ENCODE measurements at regions not wholly inside any gene's neighbourhood (a gene's known extent, or its start where the extent isn't known, plus 50 kb on each side); places are given as distances from the start of the nearest gene placed in this dataset.
"Not testable (repeated sequence)": the region's sequence is repeated elsewhere in the genome, so short reads cannot be mapped to it uniquely, and the experiment has no call there.

DNA sequence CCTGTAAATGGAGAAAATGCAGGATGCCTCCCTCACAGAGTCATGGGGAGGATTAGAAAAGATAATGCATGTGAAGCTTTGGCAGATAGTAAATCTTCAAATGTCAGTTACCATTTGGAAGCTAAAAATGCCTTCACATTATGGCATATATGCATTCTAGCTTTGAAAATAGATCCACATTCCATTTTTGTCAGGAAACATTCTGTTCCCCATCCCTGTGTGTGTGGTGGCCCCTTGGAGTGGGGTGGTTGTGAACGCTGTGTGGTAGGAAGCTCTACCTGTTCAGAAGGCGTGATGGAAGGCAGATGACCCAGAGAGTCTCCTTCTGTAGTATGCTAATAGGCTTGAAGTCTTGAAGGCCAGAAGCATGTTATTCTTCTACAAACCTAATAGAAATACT is 242.0 kb downstream of the HAPSTR1 start:
- FAIRE-seq: no peak
- DNase-seq (ENCODE audit: insufficient read length): no peak
- TF ChIP-seq POLR2AphosphoS5 (IDR thresholded peaks at IDR 0.05; ENCODE audit: low read depth, low read length): no peak
- TF ChIP-seq TAF1 (IDR thresholded peaks at IDR 0.05; ENCODE audit: borderline replicate concordance, low read depth, low read length): no peak
- no peak for TF ChIP-seq POLR2A (IDR thresholded peaks at IDR 0.05; ENCODE audit: low read depth, low read length)

DNA sequence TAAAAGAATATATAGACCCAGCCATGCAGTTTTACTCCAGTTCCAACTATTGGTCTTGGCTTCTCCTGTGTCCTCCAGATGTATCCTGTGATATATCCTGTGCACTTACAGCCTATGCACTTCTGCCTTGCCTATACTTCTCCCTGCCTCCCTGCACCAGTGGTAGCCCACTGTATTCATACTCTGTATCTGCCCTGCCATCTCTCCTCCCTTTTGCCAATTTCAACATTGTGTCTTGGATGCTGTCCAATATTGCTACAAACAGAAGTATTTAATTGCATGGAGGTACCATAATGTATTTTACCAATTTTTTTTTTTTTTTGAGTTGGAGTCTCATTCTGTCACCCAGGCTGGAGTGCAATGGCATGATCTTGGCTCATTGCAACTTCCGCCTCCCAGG is 242.7 kb downstream of the HAPSTR1 start:
- no peak for DNase-seq (ENCODE audit: insufficient read length)
- FAIRE-seq: no peak
- no peak for TF ChIP-seq POLR2AphosphoS5 (IDR thresholded peaks at IDR 0.05; ENCODE audit: low read depth, low read length)
- no peak for TF ChIP-seq TAF1 (IDR thresholded peaks at IDR 0.05; ENCODE audit: borderline replicate concordance, low read depth, low read length)
- TF ChIP-seq POLR2A (IDR thresholded peaks at IDR 0.05; ENCODE audit: low read depth, low read length): no peak

GRCh38 chr16:9337308-9338032 is 246.0 kb downstream of the HAPSTR1 start:
- no peak for FAIRE-seq
- no peak for DNase-seq (ENCODE audit: insufficient read length)
- TF ChIP-seq TAF1 (IDR thresholded peaks at IDR 0.05; ENCODE audit: borderline replicate concordance, low read depth, low read length): no peak
- TF ChIP-seq POLR2AphosphoS5 (IDR thresholded peaks at IDR 0.05; ENCODE audit: low read depth, low read length): no peak
- no peak for TF ChIP-seq POLR2A (IDR thresholded peaks at IDR 0.05; ENCODE audit: low read depth, low read length)

GRCh38 chr16:9338068-9338467 is 246.6 kb downstream of the HAPSTR1 start:
- TF ChIP-seq POLR2AphosphoS5 (IDR thresholded peaks at IDR 0.05; ENCODE audit: low read depth, low read length): no peak
- FAIRE-seq (no peak), DNase-seq (ENCODE audit: insufficient read length) (no peak)

- FAIRE-seq: no peak
These were observed 247.1 kb downstream of the HAPSTR1 start for GRCh38 chr16:9338510-9338909.

GRCh38 chr16:9340526-9341256 is 249.2 kb downstream of the HAPSTR1 start:
- no peak for DNase-seq (ENCODE audit: insufficient read length)
- FAIRE-seq: no peak
- no peak for TF ChIP-seq POLR2A (IDR thresholded peaks at IDR 0.05; ENCODE audit: low read depth, low read length)

More at GRCh38 chr16:9338510-9338909, 247.1 kb downstream of the HAPSTR1 start:
- DNase-seq (ENCODE audit: insufficient read length): no peak
- TF ChIP-seq TAF1 (IDR thresholded peaks at IDR 0.05; ENCODE audit: borderline replicate concordance, low read depth, low read length): no peak
- TF ChIP-seq POLR2A (IDR thresholded peaks at IDR 0.05; ENCODE audit: low read depth, low read length): no peak
- TF ChIP-seq POLR2AphosphoS5 (IDR thresholded peaks at IDR 0.05; ENCODE audit: low read depth, low read length): no peak

- no peak for FAIRE-seq
- DNase-seq (ENCODE audit: insufficient read length): no peak
- TF ChIP-seq POLR2A (IDR thresholded peaks at IDR 0.05; ENCODE audit: low read depth, low read length): no peak
- TF ChIP-seq TAF1 (IDR thresholded peaks at IDR 0.05; ENCODE audit: borderline replicate concordance, low read depth, low read length): no peak
- TF ChIP-seq POLR2AphosphoS5 (IDR thresholded peaks at IDR 0.05; ENCODE audit: low read depth, low read length): no peak
These were observed 251.8 kb downstream of the HAPSTR1 start for GRCh38 chr16:9343276-9343675.

GRCh38 chr16:9344508-9344907 is 253.1 kb downstream of the HAPSTR1 start:
- TF ChIP-seq POLR2A (IDR thresholded peaks at IDR 0.05; ENCODE audit: low read depth, low read length) (no peak), TAF1 (IDR thresholded peaks at IDR 0.05; ENCODE audit: borderline replicate concordance, low read depth, low read length) (no peak), POLR2AphosphoS5 (IDR thresholded peaks at IDR 0.05; ENCODE audit: low read depth, low read length) (no peak)
- FAIRE-seq (no peak), DNase-seq (ENCODE audit: insufficient read length) (no peak)

DNA sequence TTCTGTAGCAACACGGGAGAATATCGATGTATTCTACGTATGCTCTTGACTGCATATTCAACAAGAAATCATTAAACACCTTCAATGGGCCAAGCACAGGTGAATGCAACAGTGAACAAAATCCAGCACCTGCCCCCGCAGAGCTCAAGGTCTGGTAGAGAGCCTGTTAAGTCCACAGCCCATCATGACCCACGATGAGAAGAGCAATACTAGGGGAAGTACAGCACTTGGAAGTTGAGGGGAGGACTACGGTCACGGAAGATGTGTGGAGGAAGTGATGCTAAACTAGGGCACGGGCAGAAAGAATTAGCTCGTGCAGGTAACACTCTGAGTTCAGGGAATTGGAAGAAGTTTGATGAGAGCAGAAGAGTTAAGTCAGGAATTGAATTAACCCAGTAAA is 253.6 kb downstream of the HAPSTR1 start:
- no peak for TF ChIP-seq POLR2A (IDR thresholded peaks at IDR 0.05; ENCODE audit: low read depth, low read length)
- no peak for TF ChIP-seq TAF1 (IDR thresholded peaks at IDR 0.05; ENCODE audit: borderline replicate concordance, low read depth, low read length)
- no peak for TF ChIP-seq POLR2AphosphoS5 (IDR thresholded peaks at IDR 0.05; ENCODE audit: low read depth, low read length)
- no peak for FAIRE-seq
- no peak for DNase-seq (ENCODE audit: insufficient read length)

DNA sequence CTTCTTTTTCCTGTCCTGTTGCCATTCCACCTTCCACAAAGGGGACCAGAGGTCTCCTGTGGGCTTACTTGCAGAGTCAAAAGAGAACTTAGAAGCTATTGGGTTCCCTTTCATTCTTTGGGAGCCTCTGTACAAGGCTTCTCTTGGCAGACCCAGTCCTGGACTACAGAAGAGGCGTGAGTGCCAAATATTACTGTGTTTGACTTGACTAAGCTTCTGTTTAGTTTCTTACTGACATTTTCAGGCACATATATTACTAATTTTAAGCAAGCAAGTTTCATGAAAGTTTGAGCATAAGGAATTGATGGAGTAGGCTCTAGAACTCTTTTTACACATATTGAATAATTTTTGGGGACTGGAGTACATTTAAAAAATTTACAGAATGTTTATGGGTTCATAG is 254.4 kb downstream of the HAPSTR1 start:
- DNase-seq (ENCODE audit: insufficient read length) (no peak), FAIRE-seq (no peak)
- no peak for TF ChIP-seq POLR2AphosphoS5 (IDR thresholded peaks at IDR 0.05; ENCODE audit: low read depth, low read length)
- no peak for TF ChIP-seq TAF1 (IDR thresholded peaks at IDR 0.05; ENCODE audit: borderline replicate concordance, low read depth, low read length)
- TF ChIP-seq POLR2A (IDR thresholded peaks at IDR 0.05; ENCODE audit: low read depth, low read length): no peak

DNA sequence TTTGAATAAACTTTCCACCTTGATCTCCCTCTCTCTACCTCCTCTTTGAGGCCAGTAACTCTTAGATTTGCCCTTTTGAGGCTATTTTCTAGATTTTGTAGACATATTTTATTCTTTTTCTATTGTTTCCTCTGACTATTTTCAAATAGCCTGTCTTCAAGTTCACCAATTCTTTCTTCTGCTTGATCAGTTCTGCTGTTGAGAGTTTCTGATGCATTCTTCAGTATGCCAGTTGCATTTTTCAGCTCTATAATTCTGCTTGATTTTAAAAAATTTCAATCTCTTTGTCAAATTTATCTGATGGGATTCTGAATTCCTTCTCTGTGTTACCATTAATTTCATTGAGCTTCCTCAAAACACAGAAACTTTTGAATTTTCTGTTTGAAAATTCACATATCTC is 257.5 kb downstream of the HAPSTR1 start:
- FAIRE-seq (no peak), DNase-seq (ENCODE audit: insufficient read length) (no peak)
- TF ChIP-seq POLR2AphosphoS5 (IDR thresholded peaks at IDR 0.05; ENCODE audit: low read depth, low read length): no peak
- TF ChIP-seq TAF1 (IDR thresholded peaks at IDR 0.05; ENCODE audit: borderline replicate concordance, low read depth, low read length): no peak
- no peak for TF ChIP-seq POLR2A (IDR thresholded peaks at IDR 0.05; ENCODE audit: low read depth, low read length)

DNA sequence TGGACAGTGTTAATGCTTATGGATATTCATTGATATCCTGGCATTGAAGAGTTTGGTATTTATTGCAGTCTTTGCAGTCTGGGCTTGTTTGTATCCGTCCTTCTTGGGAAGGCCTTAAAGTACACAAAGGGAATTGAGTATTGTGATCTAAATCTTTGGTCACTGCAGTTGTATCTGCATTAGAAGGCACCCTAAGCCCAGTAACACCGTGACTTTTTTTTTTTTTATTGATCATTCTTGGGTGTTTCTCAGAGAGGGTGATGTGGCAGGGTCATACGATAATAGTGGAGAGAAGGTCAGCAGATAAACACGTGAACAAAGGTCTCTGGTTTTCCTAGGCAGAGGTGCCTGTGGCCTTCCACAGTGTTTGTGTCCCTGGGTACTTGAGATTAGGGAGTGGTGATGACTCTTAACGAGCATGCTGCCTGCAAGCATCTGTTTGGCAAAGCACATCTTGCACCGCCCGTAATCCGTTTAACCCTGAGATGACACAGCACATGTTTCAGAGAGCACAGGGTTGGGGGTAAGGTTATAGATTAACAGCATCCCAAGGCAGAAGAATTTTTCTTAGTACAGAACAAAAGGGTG is 258.0 kb downstream of the HAPSTR1 start:
- DNase-seq (ENCODE audit: insufficient read length); FAIRE-seq: not testable (repeated sequence)

- not testable (repeated sequence) for DNase-seq (ENCODE audit: insufficient read length); FAIRE-seq
These were observed 258.8 kb downstream of the HAPSTR1 start for GRCh38 chr16:9350119-9350799.

Data from GM12892 (cell line).